NCI-H748 (cell line): ENCODE measurements at regions not wholly inside any gene's neighbourhood (a gene's known extent, or its start where the extent isn't known, plus 50 kb on each side); places are given as distances from the start of the nearest gene placed in this dataset.
A peak's percentile ranks its signal among the peaks of the same experiment; 100 is the strongest.

Experiments
- DNase-seq: peaks from one replicate; lab custom pipeline; 2025; ENCODE audit not compliant: unreplicated experiment; lab: John Stamatoyannopoulos, UW

GRCh38 chr10:42951486-42952251 lies 125.2 kb upstream of the RET start:
- DNase-seq = peak; percentile 62

- peak; percentile 65 for DNase-seq
Measured at GRCh38 chr10:42952349-42952748, 124.5 kb upstream of the RET start.

GRCh38 chr10:42952931-42953683 lies 123.8 kb upstream of the RET start:
- no peak for DNase-seq

- DNase-seq = no peak
Measured at GRCh38 chr10:42953684-42954674, 122.9 kb upstream of the RET start.

GRCh38 chr10:42954766-42955492 lies 121.9 kb upstream of the RET start:
- DNase-seq = no peak

- no peak for DNase-seq
Measured at GRCh38 chr10:42955493-42955889, 121.4 kb upstream of the RET start.

- no peak for DNase-seq
Measured at GRCh38 chr10:42956045-42956444, 120.8 kb upstream of the RET start.

- DNase-seq = no peak
Measured at GRCh38 chr10:42958142-42958868, 118.6 kb upstream of the RET start.

- DNase-seq = no peak
Measured at GRCh38 chr10:42959833-42960232, 117.0 kb upstream of the RET start.

GRCh38 chr10:42960491-42960990 lies 116.3 kb upstream of the RET start:
- no peak for DNase-seq

- DNase-seq = no peak
Measured at GRCh38 chr10:42960991-42961795, 115.7 kb upstream of the RET start.

GRCh38 chr10:42961796-42962109 lies 115.1 kb upstream of the RET start:
- DNase-seq = no peak

- no peak for DNase-seq
Measured at GRCh38 chr10:42962110-42962901, 114.6 kb upstream of the RET start.

GRCh38 chr10:42962902-42963231 lies 114.0 kb upstream of the RET start:
- no peak for DNase-seq

GRCh38 chr10:42963312-42963711 lies 113.6 kb upstream of the RET start:
- no peak for DNase-seq

GRCh38 chr10:42969147-42969546 lies 107.7 kb upstream of the RET start:
- DNase-seq = no peak

- DNase-seq = no peak
Measured at GRCh38 chr10:42969909-42970308, 107.0 kb upstream of the RET start.

- DNase-seq = no peak
Measured at GRCh38 chr10:42970451-42971250, 106.2 kb upstream of the RET start.
